Right hindlimb (tissue), 1 donor: ENCODE measurements at regions not wholly inside any gene's neighbourhood (a gene's known extent, or its start where the extent isn't known, plus 50 kb on each side); places are given as distances from the start of the nearest gene placed in this dataset.
A peak's percentile ranks its signal among the peaks of the same experiment; 100 is the strongest.
"Not testable (repeated sequence)": the region's sequence is repeated elsewhere in the genome, so short reads cannot be mapped to it uniquely, and the experiment has no call there.

Experiments
- DNase-seq: peaks from one replicate; pipeline ENCODE4 v3.0.0-alpha.2; 2018

- peak; percentile 13 for DNase-seq
Observed at GRCh38 chr1:148049115-148049496, 103.0 kb downstream of the NBPF11 start.

GRCh38 chr1:148048423-148049114 lies 103.5 kb downstream of the NBPF11 start:
- DNase-seq = not testable (repeated sequence)

GRCh38 chr1:148045872-148046271 lies 106.2 kb downstream of the NBPF11 start:
- not testable (repeated sequence) for DNase-seq

- not testable (repeated sequence) for DNase-seq
Observed at GRCh38 chr1:148044495-148044894, 107.6 kb downstream of the NBPF11 start.
